ENCODE measurements at regions not wholly inside any gene's neighbourhood (a gene's known extent, or its start where the extent isn't known, plus 50 kb on each side); places are given as distances from the start of the nearest gene placed in this dataset.
"Not testable (repeated sequence)": the region's sequence is repeated elsewhere in the genome, so short reads cannot be mapped to it uniquely, and the experiment has no call there.

DNA sequence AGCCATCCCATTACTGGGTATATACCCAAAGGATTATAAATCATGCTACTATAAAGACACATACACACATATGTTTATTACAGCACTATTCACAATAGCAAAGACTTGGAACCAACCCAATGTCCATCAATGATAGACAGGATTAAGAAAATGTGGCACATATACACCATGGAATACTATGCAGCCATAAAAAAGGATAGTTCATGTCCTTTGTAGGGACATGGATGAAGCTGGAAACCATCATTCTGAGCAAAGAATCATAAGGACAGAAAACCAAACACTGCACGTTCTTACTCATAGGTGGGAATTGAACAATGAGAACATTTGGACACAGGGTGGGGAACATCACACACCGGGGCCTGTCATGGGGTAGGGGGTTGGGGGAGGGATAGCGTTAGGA lies 60.3 kb upstream of the NMU start:
- not testable (repeated sequence) for DNase-seq; H3K36me3 ChIP-seq (replicated peaks; ENCODE audit: control insufficient read depth, insufficient read depth, low read length); H3K27me3 ChIP-seq (ENCODE audit: control insufficient read depth, insufficient read depth, low read length); H3K4me3 ChIP-seq (ENCODE audit: insufficient read depth, low read depth, low read length)

DNA sequence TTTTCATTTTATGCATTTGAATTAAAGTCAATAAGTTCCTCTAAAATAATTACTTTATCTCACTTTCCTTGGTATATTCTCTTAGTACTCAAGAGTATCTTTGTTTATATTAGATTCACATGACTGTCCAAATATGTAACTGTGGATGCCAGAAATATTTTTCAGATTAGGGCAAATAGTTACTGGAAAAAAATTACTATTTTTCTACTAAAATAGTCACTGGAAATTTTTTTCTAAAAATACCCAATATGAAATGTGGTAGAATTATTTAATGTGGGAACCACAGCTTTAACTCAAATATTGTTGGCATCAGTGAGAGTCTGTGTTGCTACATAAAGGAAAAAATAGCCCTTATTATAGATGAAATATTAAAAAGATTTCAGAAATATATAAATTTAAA lies 70.4 kb upstream of the NMU start:
- Histone ChIP-seq H3K27me3 (ENCODE audit: control insufficient read depth, insufficient read depth, low read length) (no peaks in the 10 kb centered on the region), H3K36me3 (replicated peaks; ENCODE audit: control insufficient read depth, insufficient read depth, low read length) (no peaks in the 10 kb centered on the region), H3K4me3 (ENCODE audit: insufficient read depth, low read depth, low read length) (no peak overlapping the region)
- DNase-seq = no peak

- no peak for DNase-seq
- Histone ChIP-seq H3K27me3 (ENCODE audit: control insufficient read depth, insufficient read depth, low read length) (no peaks in the 10 kb centered on the region), H3K36me3 (replicated peaks; ENCODE audit: control insufficient read depth, insufficient read depth, low read length) (no peaks in the 10 kb centered on the region), H3K4me3 (ENCODE audit: insufficient read depth, low read depth, low read length) (no peak overlapping the region; the same call in 1 of the 2 replicates)
Measured at GRCh38 chr4:55707507-55707906, 71.4 kb upstream of the NMU start.

- H3K27me3 ChIP-seq (ENCODE audit: control insufficient read depth, insufficient read depth, low read length); H3K36me3 ChIP-seq (replicated peaks; ENCODE audit: control insufficient read depth, insufficient read depth, low read length); H3K4me3 ChIP-seq (ENCODE audit: insufficient read depth, low read depth, low read length); DNase-seq: not testable (repeated sequence)
Measured at GRCh38 chr4:55707991-55708390, 71.9 kb upstream of the NMU start.

DNA sequence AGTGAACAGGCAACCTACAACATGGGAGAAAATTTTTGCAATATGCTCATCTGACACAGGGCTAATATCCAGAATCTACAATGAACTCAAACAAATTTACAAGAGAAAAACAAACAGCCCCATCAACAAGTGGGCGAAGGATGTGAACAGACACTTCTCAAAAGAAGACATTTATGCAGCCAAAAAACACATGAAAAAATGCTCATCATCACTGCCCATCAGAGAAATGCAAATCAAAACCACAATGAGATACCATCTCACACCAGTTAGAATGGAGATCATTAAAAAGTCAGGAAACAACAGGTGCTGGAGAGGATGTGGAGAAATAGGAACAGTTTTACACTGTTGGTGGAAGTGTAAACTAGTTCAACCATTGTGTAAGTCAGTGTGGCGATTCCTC lies 76.7 kb upstream of the NMU start:
- H3K36me3 ChIP-seq (replicated peaks; ENCODE audit: control insufficient read depth, insufficient read depth, low read length); DNase-seq; H3K4me3 ChIP-seq (ENCODE audit: insufficient read depth, low read depth, low read length); H3K27me3 ChIP-seq (ENCODE audit: control insufficient read depth, insufficient read depth, low read length): not testable (repeated sequence)

- H3K27me3 ChIP-seq (ENCODE audit: control insufficient read depth, insufficient read depth, low read length) = no peaks in the 10 kb centered on the region
- no peaks in the 10 kb centered on the region for H3K36me3 ChIP-seq (replicated peaks; ENCODE audit: control insufficient read depth, insufficient read depth, low read length)
- no peak for DNase-seq
- H3K4me3 ChIP-seq (ENCODE audit: insufficient read depth, low read depth, low read length) = no peak overlapping the region
Measured at GRCh38 chr4:55721651-55722050, 85.6 kb upstream of the NMU start.

GRCh38 chr4:55722132-55722531 lies 86.0 kb upstream of the NMU start:
- no peak for DNase-seq
- H3K4me3 ChIP-seq (ENCODE audit: insufficient read depth, low read depth, low read length) = no peak overlapping the region
- H3K27me3 ChIP-seq (ENCODE audit: control insufficient read depth, insufficient read depth, low read length) = no peaks in the 10 kb centered on the region
- no peaks in the 10 kb centered on the region for H3K36me3 ChIP-seq (replicated peaks; ENCODE audit: control insufficient read depth, insufficient read depth, low read length)

DNA sequence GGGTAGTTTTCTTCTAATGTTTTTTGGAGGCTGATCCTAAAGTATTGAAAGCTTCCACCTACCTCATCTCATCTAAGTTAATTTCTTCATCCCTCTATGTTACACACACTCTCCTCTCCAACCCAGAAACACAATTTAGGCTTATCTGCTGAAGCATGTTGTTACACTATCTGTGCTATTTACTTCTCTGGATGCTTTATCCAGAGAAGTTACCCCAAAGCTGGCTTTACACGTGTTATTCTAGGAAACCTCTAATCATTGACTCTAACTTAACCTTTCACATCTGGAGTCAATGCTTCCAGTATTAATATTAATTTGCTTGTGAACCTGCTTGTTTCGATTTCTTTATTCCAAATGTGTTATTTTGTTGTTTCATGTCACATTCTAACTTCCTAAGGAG lies 87.3 kb upstream of the NMU start:
- no peak for DNase-seq
- Histone ChIP-seq H3K27me3 (ENCODE audit: control insufficient read depth, insufficient read depth, low read length) (no peaks in the 10 kb centered on the region), H3K36me3 (replicated peaks; ENCODE audit: control insufficient read depth, insufficient read depth, low read length) (no peaks in the 10 kb centered on the region), H3K4me3 (ENCODE audit: insufficient read depth, low read depth, low read length) (no peak overlapping the region)

DNA sequence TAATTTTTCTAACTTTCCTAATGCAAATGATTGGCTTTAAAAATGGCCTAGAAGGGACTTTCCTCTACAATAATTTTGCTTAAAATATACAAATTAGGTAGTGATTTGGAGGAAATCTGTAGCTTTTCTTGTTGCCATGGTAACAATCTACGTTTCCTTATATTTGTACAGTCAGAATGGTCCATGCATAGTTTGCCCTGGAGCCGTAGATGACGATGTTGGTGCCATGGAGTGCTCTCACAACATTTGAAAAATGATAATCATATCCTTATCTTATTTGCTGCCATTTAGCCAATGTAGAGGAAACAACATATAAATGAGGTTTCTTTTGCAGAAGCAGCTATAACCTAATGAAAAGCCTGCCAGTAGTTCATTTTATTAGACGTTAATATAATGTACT lies 89.0 kb upstream of the NMU start:
- DNase-seq = no peak
- Histone ChIP-seq H3K4me3 (ENCODE audit: insufficient read depth, low read depth, low read length) (no peak overlapping the region), H3K27me3 (ENCODE audit: control insufficient read depth, insufficient read depth, low read length) (no peaks in the 10 kb centered on the region), H3K36me3 (replicated peaks; ENCODE audit: control insufficient read depth, insufficient read depth, low read length) (no peaks in the 10 kb centered on the region)

DNA sequence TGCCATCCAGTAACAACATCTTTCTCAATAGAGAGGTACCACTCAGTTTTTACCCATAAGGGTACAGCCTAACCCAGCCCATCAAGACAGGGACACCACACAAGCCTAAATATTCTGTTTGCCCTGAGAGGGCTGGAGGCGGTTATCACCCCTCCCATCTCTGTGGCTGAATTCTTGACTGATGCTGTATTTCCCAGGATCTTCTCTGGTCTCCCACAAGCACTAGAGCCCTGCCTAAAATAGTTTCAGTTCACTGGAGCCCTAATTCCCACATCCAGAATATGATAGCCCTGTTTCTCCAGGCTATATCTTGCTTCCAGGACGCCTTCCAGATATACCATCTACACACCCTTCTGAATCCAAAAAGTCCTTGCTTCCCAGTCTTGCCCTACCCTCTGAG lies 91.6 kb upstream of the NMU start:
- Histone ChIP-seq H3K27me3 (ENCODE audit: control insufficient read depth, insufficient read depth, low read length) (no peaks in the 10 kb centered on the region), H3K4me3 (ENCODE audit: insufficient read depth, low read depth, low read length) (no peak overlapping the region), H3K36me3 (replicated peaks; ENCODE audit: control insufficient read depth, insufficient read depth, low read length) (no peaks in the 10 kb centered on the region)
- no peak for DNase-seq

DNA sequence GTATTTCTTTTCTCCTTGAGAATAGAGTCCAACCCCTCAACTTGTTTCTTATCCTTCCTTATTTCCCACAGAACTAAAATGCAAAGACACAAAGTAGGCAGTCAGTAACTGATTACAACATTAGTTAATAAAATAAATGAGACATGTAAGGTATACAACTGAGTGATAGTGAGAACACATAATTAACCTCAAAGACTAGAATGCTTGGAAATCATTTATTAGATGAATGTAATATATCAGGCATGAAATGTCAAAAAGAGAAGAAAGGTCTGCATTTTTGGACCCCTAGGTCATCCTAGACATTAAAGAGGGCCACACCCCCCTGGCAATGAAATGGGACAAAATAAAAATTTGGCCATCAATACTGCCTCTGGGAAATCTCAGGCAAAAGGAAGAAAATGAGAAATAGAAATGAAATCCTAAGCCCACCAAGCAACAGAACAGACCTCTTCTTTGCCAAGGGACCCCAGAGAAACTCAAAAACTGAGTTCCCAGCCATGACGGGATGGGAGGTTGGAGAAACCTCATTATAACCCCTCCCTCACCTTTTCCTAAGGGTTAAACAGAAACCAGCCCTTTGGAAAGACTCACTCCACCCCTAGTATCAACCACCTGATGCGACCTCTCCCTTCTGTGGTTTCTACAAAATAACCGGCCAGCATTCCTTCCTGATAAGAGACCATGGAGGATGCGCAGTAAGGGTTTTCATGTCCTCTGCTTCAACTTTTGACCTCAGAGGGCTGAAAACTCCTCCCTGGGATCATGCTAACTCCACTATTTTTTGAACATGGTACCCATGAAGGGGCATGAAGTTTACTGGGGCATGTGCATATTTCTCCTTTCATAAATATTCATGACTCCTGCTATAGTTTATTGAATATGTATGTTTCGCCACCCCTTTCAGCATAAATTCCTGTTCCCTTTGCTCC lies 90.0 kb upstream of the EXOC1L start:
- H3K4me3 ChIP-seq (ENCODE audit: insufficient read depth, low read depth, low read length) = no peak overlapping the region
- no peak for DNase-seq
- no peaks in the 10 kb centered on the region for H3K36me3 ChIP-seq (replicated peaks; ENCODE audit: control insufficient read depth, insufficient read depth, low read length)
- no peaks in the 10 kb centered on the region for H3K27me3 ChIP-seq (ENCODE audit: control insufficient read depth, insufficient read depth, low read length)

GRCh38 chr4:55730280-55730931 lies 89.2 kb upstream of the EXOC1L start:
- no peak for DNase-seq
- no peaks in the 10 kb centered on the region for H3K36me3 ChIP-seq (replicated peaks; ENCODE audit: control insufficient read depth, insufficient read depth, low read length)
- no peak overlapping the region for H3K4me3 ChIP-seq (ENCODE audit: insufficient read depth, low read depth, low read length)
- no peaks in the 10 kb centered on the region for H3K27me3 ChIP-seq (ENCODE audit: control insufficient read depth, insufficient read depth, low read length)

GRCh38 chr4:55731959-55732358 lies 87.6 kb upstream of the EXOC1L start:
- Histone ChIP-seq H3K27me3 (ENCODE audit: control insufficient read depth, insufficient read depth, low read length) (no peaks in the 10 kb centered on the region), H3K36me3 (replicated peaks; ENCODE audit: control insufficient read depth, insufficient read depth, low read length) (no peaks in the 10 kb centered on the region), H3K4me3 (ENCODE audit: insufficient read depth, low read depth, low read length) (no peak overlapping the region)
- DNase-seq = no peak

- DNase-seq = no peak
- Histone ChIP-seq H3K36me3 (replicated peaks; ENCODE audit: control insufficient read depth, insufficient read depth, low read length) (no peaks in the 10 kb centered on the region), H3K27me3 (ENCODE audit: control insufficient read depth, insufficient read depth, low read length) (no peaks in the 10 kb centered on the region), H3K4me3 (ENCODE audit: insufficient read depth, low read depth, low read length) (no peak overlapping the region)
Measured at GRCh38 chr4:55732864-55733263, 86.7 kb upstream of the EXOC1L start.

GRCh38 chr4:55733932-55734331 lies 85.7 kb upstream of the EXOC1L start:
- DNase-seq = no peak
- H3K27me3 ChIP-seq (ENCODE audit: control insufficient read depth, insufficient read depth, low read length) = no peaks in the 10 kb centered on the region
- no peaks in the 10 kb centered on the region for H3K36me3 ChIP-seq (replicated peaks; ENCODE audit: control insufficient read depth, insufficient read depth, low read length)
- no peak overlapping the region for H3K4me3 ChIP-seq (ENCODE audit: insufficient read depth, low read depth, low read length)

Data from H7 (cell line).